ENCODE measurements at regions not wholly inside any gene's neighbourhood (a gene's known extent, or its start where the extent isn't known, plus 50 kb on each side); places are given as distances from the start of the nearest gene placed in this dataset.

- DNase-seq (ENCODE audit: low read depth in 2 of 2): no peak
These were observed 203.9 kb downstream of the PLK2 start for GRCh38 chr5:58255970-58256369.

- no peak for DNase-seq (ENCODE audit: low read depth in 2 of 2)
These were observed 204.5 kb downstream of the PLK2 start for GRCh38 chr5:58255386-58255785.

- DNase-seq (ENCODE audit: low read depth in 2 of 2): no peak
These were observed 211.7 kb downstream of the PLK2 start for GRCh38 chr5:58248221-58248620.

GRCh38 chr5:58246461-58246944, 213.4 kb downstream of the PLK2 start:
- DNase-seq (ENCODE audit: low read depth in 2 of 2): no peak

GRCh38 chr5:58245476-58245840, 214.4 kb downstream of the PLK2 start:
- no peak for DNase-seq (ENCODE audit: low read depth in 2 of 2)

GRCh38 chr5:58244819-58245475, 214.9 kb downstream of the PLK2 start:
- DNase-seq (ENCODE audit: low read depth in 2 of 2): no peak

- no peak for DNase-seq (ENCODE audit: low read depth in 2 of 2)
These were observed 218.5 kb downstream of the PLK2 start for GRCh38 chr5:58241389-58241788.

GRCh38 chr5:58240322-58240721, 219.6 kb downstream of the PLK2 start:
- DNase-seq (ENCODE audit: low read depth in 2 of 2): no peak

- DNase-seq (ENCODE audit: low read depth in 2 of 2): no peak
These were observed 220.2 kb downstream of the PLK2 start for GRCh38 chr5:58239731-58240130.

GRCh38 chr5:58239045-58239444, 220.8 kb downstream of the PLK2 start:
- DNase-seq (ENCODE audit: low read depth in 2 of 2): no peak

GRCh38 chr5:58236498-58236897, 223.4 kb downstream of the PLK2 start:
- no peak for DNase-seq (ENCODE audit: low read depth in 2 of 2)

GRCh38 chr5:58235299-58235698, 224.6 kb downstream of the PLK2 start:
- DNase-seq (ENCODE audit: low read depth in 2 of 2): no peak

GRCh38 chr5:58232130-58232529, 227.8 kb downstream of the PLK2 start:
- no peak for DNase-seq (ENCODE audit: low read depth in 2 of 2)

GRCh38 chr5:58231041-58231440, 228.8 kb downstream of the PLK2 start:
- DNase-seq (ENCODE audit: low read depth in 2 of 2): no peak

- no peak for DNase-seq (ENCODE audit: low read depth in 2 of 2)
These were observed 231.0 kb downstream of the PLK2 start for GRCh38 chr5:58228896-58229295.

- no peak for DNase-seq (ENCODE audit: low read depth in 2 of 2)
These were observed 232.0 kb downstream of the PLK2 start for GRCh38 chr5:58227858-58228257.

- DNase-seq (ENCODE audit: low read depth in 2 of 2): no peak
These were observed 235.2 kb downstream of the PLK2 start for GRCh38 chr5:58224661-58225060.

GRCh38 chr5:58224221-58224620, 235.7 kb downstream of the PLK2 start:
- no peak for DNase-seq (ENCODE audit: low read depth in 2 of 2)

GRCh38 chr5:58215364-58215763, 244.5 kb downstream of the PLK2 start:
- DNase-seq (ENCODE audit: low read depth in 2 of 2): no peak

GRCh38 chr5:58211441-58211840, 248.4 kb downstream of the PLK2 start:
- DNase-seq (ENCODE audit: low read depth in 2 of 2): no peak

GRCh38 chr5:58208674-58209073, 251.2 kb downstream of the PLK2 start:
- DNase-seq (ENCODE audit: low read depth in 2 of 2): no peak

- no peak for DNase-seq (ENCODE audit: low read depth in 2 of 2)
These were observed 252.8 kb downstream of the PLK2 start for GRCh38 chr5:58207076-58207475.

- no peak for DNase-seq (ENCODE audit: low read depth in 2 of 2)
These were observed 254.9 kb downstream of the PLK2 start for GRCh38 chr5:58204966-58205365.

GRCh38 chr5:58202941-58203444, 256.9 kb downstream of the PLK2 start:
- no peak for DNase-seq (ENCODE audit: low read depth in 2 of 2)
